ENCODE measurements at regions not wholly inside any gene's neighbourhood (a gene's known extent, or its start where the extent isn't known, plus 50 kb on each side); places are given as distances from the start of the nearest gene placed in this dataset.
A peak's percentile ranks its signal among the peaks of the same experiment; 100 is the strongest.
"Not testable (repeated sequence)": the region's sequence is repeated elsewhere in the genome, so short reads cannot be mapped to it uniquely, and the experiment has no call there.

DNA sequence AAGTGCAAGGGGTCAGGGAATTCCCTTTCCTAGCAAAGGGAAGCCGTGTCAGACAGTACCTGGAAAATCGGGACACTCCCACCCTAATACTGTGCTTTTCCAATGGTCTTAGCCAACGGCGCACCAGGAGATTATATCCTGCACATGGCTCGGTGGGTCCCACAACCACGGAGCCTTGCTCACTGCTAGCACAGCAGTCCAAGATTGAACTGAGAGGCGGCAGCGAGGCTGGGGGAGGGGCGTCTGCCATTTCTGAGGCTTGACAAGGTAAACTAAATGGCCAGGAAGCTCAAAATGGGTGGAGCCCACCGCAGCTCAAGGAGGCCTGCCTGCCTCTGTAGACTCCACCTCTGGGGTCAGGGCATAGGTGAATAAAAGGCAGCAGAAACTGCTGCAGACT, 76.5 kb upstream of the LINC00632 start:
- DNase-seq = not testable (repeated sequence)

DNA sequence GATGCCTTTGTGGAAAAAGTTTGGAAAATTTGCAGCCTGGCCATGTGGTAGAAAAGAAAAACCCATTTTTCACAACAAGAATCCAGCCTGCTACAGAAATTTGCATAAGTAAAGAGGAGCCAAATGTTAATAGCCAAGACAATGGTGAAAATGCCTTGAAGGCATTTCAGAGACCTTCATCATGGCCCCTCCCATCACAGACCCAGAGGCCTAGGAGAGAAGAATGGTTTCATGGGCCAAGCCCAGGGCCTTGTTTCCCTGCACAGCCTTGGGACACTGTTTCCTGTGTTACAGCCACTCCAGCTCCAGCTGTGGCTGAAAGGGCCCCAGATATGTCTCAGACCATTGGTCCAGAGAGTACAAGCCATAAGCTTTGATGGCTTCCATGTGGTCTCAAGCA, 101.4 kb upstream of the LINC00632 start:
- no peak for DNase-seq

DNA sequence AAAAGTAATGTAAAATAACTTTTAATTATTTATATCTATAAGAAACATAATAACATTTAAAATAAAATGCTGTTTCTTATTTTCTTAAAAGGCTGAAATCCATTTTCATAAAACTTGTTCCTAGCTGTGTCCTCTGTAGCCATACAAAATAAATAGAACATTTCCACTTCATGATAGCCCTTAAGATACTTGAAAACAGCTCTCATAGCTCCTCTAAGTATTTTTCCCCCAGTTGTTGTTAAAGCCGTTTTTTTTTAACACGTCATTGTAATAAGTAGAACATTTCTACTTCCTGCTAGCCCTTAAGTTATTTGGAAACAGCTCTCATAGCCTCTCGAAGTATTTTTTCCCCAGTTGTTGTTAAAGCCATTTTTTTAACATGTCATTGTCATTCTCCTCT, 97.3 kb upstream of the SOX3 start:
- DNase-seq = no peak

DNA sequence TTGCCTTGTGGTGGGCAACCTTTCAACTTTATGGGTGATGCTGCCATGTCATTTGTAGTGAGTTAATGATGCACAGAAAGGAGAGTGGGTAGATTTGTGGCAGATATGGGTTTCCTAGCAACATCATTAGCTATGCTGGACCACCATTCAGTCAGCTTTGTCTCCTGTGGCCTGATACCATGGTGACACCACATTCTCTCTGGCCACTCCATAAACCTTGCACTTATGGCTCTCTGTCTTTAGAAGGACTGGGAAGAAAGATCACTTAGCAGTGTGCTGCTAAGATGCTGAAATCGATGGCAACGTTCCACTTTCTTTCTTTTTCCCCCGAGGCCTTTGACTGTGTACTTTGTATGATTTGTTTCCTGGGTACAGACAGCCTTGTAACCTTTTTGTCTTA, 95.0 kb upstream of the SOX3 start:
- DNase-seq = no peak

DNA sequence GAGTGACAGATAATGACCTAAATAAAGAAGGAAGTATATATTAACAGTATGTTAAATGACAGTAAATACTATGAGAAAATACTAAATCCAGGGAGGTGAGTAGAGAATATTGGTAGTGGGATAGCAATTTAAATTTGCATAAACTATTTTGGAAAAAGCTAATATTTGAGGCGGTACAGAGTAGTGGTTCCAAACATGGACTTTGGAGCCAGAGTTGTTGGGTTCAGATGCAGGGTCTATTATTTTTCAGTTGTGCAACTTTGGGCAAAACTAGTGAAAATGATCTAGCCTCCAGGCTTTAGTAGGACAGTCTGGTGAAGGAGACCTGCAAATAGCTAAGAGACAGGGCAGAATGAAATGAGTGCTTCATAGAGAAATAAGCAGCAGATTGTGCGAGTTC, 84.8 kb upstream of the SOX3 start:
- no peak for DNase-seq

DNA sequence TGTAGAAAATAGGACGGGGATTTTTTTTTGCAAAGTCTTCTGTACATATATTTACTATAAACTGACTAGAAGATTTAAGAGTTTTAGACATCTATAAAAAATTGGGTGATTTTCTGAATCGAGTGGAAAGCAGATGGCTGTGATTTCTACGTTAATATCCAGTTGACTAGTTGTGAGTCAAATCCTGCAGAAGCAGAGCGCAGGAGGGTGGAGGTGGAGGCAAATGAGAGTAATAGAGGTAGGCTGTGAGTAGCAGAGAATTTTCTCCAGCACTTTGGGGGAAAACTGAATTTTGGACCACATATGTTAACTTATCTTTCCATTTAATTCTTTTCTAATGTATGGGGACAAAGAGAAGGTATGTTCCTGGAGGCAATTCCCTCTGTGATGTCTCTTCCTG, 82.1 kb upstream of the SOX3 start:
- DNase-seq = no peak

DNA sequence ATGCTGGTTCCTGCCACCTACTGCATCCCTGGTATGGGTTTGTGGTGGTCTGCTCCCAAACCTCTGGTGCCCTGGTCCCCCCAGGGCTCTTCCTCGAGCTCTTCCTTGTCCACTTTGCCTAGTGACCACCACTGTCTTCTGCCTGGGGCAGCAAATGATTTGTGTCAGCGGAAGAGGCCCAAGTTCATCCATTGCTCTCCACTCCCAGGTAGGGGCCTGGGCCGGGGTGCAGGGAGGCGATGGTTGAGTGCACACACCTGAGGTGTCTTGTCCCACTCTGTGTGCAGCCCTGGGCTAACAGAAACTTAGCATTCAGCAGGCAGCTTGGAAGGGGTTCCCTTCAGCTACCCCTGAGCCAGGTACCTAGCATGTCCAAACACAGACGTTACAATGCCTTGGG, 75.6 kb upstream of the SOX3 start:
- no peak for DNase-seq

DNA sequence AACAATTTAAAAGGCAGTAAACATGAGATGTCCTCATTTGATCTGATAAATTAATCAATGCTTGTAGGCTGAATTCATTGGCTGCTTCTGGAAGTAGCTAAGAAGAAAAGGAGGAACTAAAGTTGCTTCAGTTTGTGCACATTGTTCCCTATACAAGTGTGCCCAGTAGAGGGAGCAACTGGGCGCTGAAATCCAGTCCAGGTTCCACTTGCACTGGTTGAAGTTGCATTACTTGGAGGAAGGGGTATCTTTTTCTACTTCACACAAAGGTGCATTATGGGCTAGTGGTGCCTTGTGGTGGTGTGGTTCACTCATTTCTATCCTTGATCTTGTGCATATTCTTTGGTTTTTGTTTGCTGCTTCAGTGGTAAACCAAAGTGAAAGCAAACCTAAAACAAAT, 67.9 kb upstream of the SOX3 start:
- DNase-seq = peak; percentile 18

DNA sequence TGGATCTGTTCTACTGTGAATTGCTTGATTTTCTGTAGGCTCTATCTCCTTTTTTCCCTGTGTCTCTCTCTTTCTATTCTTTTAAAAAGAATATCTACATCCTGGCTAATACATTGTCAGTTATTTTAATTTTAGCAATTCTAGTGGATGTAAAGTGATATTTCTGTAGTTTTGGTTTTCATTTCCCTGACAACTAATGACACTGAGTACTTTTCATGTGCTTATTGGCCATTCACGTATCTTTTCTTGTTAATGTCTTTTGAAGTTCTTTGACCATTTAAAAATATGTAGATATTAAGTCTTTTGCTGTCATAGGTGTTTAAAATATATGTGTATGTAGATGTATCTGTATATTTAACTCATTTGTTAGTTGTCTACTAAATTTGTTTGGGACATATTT, 59.0 kb upstream of the SOX3 start:
- no peak for DNase-seq
